ENCODE measurements at regions not wholly inside any gene's neighbourhood (a gene's known extent, or its start where the extent isn't known, plus 50 kb on each side); places are given as distances from the start of the nearest gene placed in this dataset.

DNA sequence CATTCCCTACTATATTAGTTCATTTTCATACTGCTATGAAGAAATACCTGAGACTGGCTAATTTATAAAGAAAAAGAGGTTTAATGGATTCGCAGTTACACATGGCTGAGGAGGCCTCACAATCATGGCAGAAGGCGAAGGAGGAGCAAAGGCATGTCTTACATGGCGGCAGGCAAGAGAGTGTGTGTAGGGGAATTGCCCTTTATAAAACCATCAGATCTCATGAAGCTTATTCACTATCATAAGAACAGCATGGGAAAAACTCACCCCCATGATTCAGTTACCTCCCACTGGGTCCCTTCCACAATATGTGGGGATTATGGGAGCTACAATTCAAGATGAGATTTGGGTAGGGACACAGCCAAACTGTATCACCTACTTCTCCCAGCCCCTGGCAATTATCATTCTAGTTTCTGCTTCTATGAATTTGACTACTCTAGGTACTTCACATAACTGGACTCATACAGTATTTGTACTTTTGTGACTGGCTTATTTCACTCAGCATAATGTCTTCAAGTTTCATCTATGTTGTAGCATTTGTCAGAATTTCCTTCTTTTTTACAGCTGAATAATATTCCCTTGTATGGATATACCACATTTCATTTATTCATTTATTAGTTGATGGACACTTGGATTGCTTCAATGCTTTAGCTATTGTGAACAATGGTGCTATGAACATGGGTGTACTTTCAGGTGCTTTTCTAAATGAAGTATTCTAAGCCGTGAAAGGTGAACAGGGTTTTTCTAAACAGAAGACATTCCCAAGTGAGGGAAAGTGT lies 219.5 kb upstream of the NUDT4 start:
- no peak for DNase-seq

GRCh38 chr12:93163260-93164036 lies 214.3 kb upstream of the NUDT4 start:
- no peak for DNase-seq

GRCh38 chr12:93164103-93164880 lies 213.4 kb upstream of the NUDT4 start:
- DNase-seq = no peak

DNA sequence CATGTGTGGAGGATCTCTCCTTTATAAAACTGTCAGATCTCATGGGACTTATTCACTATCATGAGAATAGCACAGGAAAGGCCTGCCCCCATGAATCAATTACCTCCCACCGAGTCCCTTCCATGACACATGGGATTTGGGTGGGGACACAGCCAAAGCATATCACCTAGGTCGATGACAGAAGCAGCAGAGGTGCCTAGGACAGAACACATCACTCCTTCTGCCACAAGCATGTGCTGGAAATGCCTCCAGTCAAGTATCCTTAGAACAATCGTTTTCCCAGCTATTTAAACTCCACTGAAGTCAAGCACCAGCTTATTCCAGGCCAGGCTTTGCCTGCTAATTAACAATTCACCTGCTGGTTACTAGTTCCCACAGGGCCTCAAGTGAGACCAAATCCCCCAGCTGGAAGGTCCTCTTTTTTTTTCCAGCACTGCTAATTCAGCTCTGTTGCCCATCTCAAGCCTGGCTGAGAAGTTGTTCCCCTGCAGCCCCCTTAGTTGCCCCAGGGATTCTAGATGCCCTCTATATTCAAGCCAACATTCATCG lies 212.3 kb upstream of the NUDT4 start:
- DNase-seq = no peak

GRCh38 chr12:93166541-93167307 lies 211.0 kb upstream of the NUDT4 start:
- no peak for DNase-seq

DNA sequence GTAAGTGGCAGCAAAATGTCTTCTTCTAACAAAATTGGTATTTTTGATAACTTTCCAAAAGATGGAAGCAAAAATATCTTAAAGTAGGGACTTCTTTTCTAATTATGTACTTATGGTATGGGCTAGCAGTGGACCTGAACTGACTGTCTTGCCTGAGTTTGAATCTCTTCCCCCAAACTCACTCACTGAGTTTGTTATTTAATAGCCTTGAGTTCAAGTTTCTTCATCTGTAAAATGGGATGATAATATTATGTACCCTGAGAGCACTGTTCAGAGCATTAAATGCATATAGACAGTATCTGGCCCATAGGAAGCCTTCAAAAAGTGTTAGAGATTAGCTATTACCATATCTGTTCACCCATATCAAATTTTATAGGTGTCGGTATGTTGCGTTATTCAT lies 210.4 kb upstream of the NUDT4 start:
- no peak for DNase-seq

DNA sequence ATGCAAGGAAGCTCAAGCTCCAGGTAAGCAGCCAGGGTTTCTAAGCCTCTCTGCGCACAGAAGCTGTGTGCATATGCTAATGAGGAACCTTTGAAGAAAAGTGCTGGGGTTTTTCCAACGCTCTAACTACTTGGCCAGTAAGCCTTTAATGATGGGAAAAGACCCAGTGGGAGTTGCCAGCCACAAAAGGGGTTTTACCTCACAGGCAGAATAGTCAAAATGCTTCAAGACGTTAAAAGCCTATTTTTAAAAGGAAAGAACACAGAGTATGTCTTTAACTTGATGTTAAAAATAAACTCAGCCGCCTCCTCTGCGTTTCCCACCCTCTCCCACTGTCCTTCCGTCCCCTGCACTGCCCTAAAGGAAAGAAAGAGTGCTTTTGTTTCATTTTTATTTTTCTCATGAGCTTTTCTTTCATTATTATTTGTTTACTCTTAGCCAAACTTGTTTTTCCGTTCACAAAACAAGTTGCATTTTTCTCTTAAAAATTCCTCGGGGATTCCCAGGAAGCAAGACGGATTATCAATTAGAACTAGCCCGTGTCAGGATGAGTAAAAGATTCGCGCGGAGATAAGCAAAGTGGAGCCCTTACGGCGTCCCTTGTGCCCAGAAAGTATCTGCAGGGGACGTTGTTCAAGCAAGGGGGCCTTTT lies 209.8 kb upstream of the NUDT4 start:
- DNase-seq = no peak

DNA sequence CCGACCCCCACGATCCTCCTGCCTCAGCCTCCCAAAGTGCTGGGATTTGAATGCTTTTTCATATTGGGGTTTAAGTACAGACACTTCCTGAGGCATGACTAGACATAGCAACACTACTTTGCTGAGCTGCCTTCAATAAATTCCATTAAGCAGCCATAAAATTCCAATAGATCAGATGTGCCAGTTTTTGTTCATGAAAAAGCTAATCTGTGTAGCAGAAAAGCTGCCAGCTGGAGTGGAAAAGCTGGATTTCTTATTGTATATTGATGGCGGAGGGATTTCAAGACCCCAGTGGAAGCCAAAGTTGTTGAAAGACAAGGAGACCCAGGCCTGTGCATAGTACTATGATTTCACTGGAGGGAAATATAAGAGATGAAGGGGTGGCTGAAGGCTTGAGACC lies 209.0 kb upstream of the NUDT4 start:
- no peak for DNase-seq

GRCh38 chr12:93169536-93169935 lies 208.2 kb upstream of the NUDT4 start:
- no peak for DNase-seq

- no peak for DNase-seq
Measured at GRCh38 chr12:93170928-93171327, 206.8 kb upstream of the NUDT4 start.

DNA sequence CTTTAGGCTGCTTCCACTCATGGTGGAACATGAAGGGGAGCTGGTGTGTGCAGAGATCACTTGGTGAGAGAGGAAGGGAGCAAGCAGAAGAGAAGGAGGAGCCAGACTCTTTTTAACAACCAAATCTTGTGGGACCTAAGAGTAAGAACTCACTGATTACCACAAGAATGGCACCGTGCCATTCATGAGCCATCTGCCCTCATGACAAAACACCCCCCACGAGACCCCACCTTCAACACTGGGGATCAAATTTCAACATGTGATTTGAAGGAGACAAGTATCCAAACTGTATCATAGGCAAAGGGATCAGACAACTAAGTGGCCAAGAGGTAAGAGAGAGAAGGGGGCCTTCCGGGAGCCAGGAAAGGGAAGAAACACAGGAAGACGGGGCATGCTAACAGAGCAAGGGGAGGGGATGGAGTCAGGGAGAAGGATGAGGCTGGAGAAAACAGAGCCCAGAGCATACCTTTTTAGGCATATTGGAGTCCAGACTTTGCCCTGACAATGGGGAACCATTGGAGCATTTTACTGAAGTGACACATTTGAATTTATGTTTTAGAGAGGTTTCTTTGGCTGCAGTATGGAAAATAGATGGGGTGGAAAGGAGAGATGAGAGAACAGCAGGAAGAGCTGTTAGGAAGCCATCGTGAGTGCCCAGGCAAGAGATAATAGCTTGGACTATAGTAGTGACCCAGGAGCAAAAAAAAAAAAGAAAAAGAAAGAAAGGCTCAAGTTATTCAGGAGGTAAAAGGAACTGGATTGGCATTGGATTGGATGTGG lies 204.4 kb upstream of the NUDT4 start:
- no peak for DNase-seq

DNA sequence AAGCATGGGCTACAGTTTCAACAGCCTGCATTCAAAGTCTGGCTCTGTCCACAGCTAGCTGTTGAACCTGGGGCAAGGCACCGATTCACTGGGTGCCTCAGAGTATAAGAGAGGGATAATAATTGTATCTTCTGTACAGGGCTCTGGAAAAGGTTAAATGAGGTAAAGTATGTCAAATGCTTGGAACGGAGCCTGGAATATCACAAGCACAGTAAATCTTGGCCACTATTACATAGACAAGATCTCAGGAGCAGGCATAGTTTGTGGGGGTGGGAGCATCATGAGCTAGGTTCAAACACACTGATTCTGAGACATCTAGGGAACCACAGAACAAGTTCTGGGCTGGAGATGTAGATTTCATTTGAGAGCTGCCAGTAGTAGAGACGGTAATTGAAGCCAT lies 203.7 kb upstream of the NUDT4 start:
- no peak for DNase-seq

DNA sequence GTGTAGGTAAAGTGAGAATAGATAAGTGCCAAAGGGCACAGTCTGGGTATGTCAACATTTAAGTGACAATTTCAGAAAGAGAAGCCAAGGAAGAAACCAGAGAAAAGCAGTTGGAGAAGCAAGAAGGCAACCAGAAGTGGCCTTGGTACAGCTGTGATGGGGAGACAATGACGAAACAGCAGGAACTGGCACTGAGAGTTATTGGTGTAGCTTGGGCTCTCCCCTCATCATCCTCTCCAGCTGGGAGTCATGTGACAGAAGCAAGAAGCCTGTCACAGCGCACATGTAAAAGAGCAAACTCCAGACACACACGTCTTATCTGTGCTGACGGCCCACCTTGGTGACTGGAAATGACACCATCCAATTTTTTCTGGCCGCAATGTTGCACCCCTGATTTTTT lies 203.3 kb upstream of the NUDT4 start:
- DNase-seq = no peak

DNA sequence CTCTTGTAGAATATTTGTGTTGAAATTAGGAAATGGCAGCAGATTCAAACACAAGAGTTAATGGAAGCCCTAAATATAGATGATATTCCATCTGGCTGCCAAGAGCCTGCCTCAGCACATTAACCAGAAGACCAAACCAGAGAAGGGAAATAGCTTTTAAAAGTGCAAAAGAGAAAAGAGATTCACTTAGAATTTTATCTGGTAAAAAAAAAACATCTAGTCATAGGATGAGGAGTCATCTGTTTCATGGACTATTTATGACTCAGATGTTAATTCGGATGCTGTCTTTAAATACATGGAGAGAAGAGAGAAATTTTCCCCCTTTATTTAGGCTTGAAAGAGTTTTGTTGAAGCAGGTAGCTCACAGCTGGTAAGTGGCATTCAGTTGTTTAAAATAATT lies 201.6 kb upstream of the NUDT4 start:
- no peak for DNase-seq

DNA sequence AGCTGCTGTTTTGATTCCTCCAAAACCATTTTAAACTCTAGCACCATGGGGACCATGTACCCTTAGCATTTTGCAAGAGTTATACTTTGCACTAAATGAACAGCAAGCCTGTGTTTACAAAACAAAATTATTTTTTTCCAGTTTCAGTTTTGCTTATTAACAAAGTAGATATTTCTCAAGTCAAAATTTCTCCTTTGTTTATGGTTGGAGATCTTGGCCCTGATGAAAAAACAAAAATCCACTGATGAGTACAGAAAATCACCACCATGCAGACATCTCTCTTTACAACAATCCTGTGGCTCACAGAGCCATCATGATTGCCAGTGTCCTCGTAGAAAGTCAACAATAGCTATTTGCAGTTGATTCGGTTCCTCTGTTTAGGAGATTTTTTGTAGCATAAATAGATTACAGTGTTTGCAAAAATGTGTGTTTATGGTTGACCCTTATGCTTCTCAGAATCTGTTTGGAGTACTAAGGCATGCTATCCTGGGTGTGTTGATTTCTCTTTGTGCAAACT lies 201.1 kb upstream of the NUDT4 start:
- no peak for DNase-seq

DNA sequence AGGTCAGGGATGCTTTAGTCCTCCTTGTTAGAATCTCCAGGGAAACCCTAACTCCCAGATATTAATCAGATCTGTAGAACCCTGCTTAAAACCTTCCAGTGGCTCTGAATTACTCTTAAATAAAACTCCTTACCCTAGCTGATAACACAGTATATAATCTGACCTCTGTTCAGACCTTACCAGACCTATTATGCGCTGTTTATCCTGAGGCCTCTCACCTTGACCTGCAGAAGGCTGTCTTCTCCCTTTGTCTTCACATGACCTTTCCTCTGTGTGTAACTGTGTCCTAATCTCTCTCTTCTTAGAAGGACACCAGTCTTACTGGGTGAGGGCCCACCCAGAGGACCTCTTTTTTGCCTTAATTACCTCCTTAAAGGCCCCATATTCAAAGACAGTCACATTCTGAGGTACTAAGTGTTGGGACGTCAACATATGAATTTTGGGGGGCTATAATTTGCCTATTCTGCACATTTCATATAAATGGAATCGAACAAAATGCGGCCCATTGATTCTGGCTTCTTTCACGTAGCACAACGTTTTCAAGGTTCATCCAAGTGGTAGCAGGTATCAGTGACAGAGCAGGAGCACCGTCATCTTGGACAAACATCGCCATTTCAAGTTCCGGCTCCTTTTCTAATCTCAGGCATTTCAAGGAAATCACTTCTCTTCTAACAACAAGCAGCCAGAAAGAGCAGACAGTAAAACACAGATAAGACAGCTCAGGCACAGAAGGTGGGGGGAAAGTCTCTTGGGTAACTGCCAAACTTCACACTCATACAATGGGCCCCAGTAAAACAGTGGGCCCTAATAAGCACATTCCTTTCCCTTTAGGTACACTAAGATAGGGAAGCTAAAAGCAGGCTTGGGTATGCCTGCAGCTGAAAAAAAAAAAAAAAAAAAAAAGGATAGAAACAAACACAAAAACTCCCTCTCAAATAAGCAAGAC lies 200.2 kb upstream of the NUDT4 start:
- no peak for DNase-seq

DNA sequence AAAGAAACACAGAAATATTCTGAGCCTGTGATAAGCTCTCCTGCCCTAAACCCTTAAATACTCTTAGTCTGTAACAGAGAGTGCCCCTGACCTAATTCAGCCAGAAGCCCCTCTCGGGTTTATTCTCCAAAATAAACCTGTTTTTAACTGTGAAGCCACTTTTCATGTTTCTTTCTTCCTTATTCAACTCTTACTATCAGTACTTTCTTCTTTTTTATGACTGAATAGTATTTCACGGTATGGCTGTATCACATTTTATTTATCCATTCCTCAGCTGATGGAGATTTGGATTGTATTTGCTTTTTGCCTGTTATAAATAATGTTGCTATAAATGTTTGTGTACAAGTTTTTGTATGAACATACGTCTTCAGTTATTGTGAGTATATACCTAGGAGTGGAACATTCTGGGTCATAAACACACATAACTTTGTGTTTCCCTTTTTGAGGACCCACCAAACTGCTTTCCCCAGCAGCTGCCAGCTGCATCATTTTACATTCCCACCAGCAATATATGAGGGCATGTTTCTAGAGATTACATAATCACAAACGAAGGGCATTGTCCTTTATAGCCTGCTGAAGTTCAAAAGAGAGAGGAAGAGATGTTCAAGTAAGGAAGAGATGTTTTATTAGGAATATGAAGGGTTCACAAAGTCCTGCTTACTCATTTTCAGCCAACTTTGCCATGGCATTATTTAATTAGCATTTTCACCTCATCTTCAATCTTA lies 199.4 kb upstream of the NUDT4 start:
- no peak for DNase-seq

- no peak for DNase-seq
Measured at GRCh38 chr12:93179792-93180191, 197.9 kb upstream of the NUDT4 start.

DNA sequence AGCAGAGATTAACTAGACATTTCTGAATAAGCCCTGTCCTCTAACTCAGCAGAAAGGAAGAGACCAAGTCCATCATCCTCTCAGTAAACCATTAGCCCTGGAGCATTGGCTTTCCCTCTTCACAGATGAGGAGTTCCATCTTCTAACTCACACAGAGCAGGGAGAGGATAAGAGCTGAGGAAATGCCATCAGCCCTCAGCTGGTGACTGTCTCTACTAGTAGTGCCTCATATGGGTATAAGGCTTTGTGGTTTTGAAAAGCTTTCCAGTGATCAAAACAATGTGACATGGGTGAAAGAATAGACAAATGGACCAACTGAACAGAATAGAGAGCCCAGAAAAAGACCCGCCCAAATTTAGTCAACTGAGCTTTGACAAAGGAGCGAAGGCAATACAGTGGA lies 197.2 kb upstream of the NUDT4 start:
- no peak for DNase-seq
